KBM-7 (cell line): ENCODE measurements at regions not wholly inside any gene's neighbourhood (a gene's known extent, or its start where the extent isn't known, plus 50 kb on each side); places are given as distances from the start of the nearest gene placed in this dataset.
"Not testable (repeated sequence)": the region's sequence is repeated elsewhere in the genome, so short reads cannot be mapped to it uniquely, and the experiment has no call there.

Source experiments
- DNase-seq: peaks from one replicate; pipeline ENCODE4 v3.0.0-alpha.2; 2015
- in situ Hi-C: fragments of 300-500 bp; cut with MboI; formaldehyde crosslinking; loops from 2 replicates; pipeline ENCODE4 v1.14.3; 2020; ENCODE audit warnings: low sequenced_read_pairs, low pct_unique_long_range_greater_than_20kb, mixed read lengths

- in situ Hi-C loops, result no loop called here
- DNase-seq, result peak; percentile 84
Observed at GRCh38 chr6:14478381-14479225, 361.0 kb downstream of the CD83 start.

GRCh38 chr6:14481946-14482345 lies 364.4 kb downstream of the CD83 start:
- in situ Hi-C loops, result not testable (repeated sequence)

GRCh38 chr6:14487625-14488024 lies 370.1 kb downstream of the CD83 start:
- no peak for DNase-seq
- in situ Hi-C loops, result no loop called here

More at GRCh38 chr6:14481946-14482345, 364.4 kb downstream of the CD83 start:
- DNase-seq, result not testable (repeated sequence)

GRCh38 chr6:14488180-14488579 lies 370.6 kb downstream of the CD83 start:
- in situ Hi-C loops, result no loop called here
- peak; percentile 42 for DNase-seq

GRCh38 chr6:14489445-14489844 lies 371.9 kb downstream of the CD83 start:
- DNase-seq, result no peak
- in situ Hi-C loops, result no loop called here

GRCh38 chr6:14498748-14499147 lies 381.2 kb downstream of the CD83 start:
- in situ Hi-C loops, result no loop called here
- DNase-seq, result no peak

GRCh38 chr6:14499309-14499708 lies 381.7 kb downstream of the CD83 start:
- in situ Hi-C loops, result no loop called here
- DNase-seq, result no peak

- no peak for DNase-seq
- in situ Hi-C loops, result no loop called here
Observed at GRCh38 chr6:14499841-14500240, 382.3 kb downstream of the CD83 start.

- in situ Hi-C loops, result no loop called here
Observed at GRCh38 chr6:14500809-14501208, 383.2 kb downstream of the CD83 start.

GRCh38 chr6:14501240-14501639 lies 383.7 kb downstream of the CD83 start:
- no peak for DNase-seq

More at GRCh38 chr6:14500809-14501208, 383.2 kb downstream of the CD83 start:
- no peak for DNase-seq

GRCh38 chr6:14501914-14502313 lies 384.3 kb downstream of the CD83 start:
- in situ Hi-C loops, result no loop called here
- DNase-seq, result no peak

More at GRCh38 chr6:14501240-14501639, 383.7 kb downstream of the CD83 start:
- in situ Hi-C loops, result no loop called here

GRCh38 chr6:14502551-14502950 lies 385.0 kb downstream of the CD83 start:
- in situ Hi-C loops, result no loop called here
- no peak for DNase-seq

- in situ Hi-C loops, result no loop called here
- no peak for DNase-seq
Observed at GRCh38 chr6:14505401-14505800, 387.8 kb downstream of the CD83 start.

GRCh38 chr6:14506656-14507246 lies 389.2 kb downstream of the CD83 start:
- in situ Hi-C loops, result no loop called here
- DNase-seq, result no peak

GRCh38 chr6:14509120-14509519 lies 391.5 kb downstream of the CD83 start:
- DNase-seq, result no peak
- in situ Hi-C loops, result no loop called here

GRCh38 chr6:14510038-14510437 lies 392.5 kb downstream of the CD83 start:
- in situ Hi-C loops, result no loop called here
- no peak for DNase-seq

- in situ Hi-C loops, result no loop called here
- DNase-seq, result no peak
Observed at GRCh38 chr6:14511061-14511586, 393.6 kb downstream of the CD83 start.

GRCh38 chr6:14512246-14512645 lies 394.7 kb downstream of the CD83 start:
- in situ Hi-C loops, result no loop called here
- no peak for DNase-seq

GRCh38 chr6:14513496-14514393 lies 396.2 kb downstream of the CD83 start:
- in situ Hi-C loops, result no loop called here
- DNase-seq, result no peak
